HCT116 (cell line): ENCODE measurements at regions not wholly inside any gene's neighbourhood (a gene's known extent, or its start where the extent isn't known, plus 50 kb on each side); places are given as distances from the start of the nearest gene placed in this dataset.

Source experiments
- ATAC-seq: fragments of 200-7000 bp; cut with Tn5 transposase; 2 replicates; pipeline ENCODE4 v1.9.1; 2020; ENCODE audit warnings: mild to moderate bottlenecking, moderate library complexity
- BruUV-seq: library from RNA; stranded (reverse); fragments of 400-500 nt; replicated peaks from 2 replicates; lab custom pipeline; 2021; lab: Mats Ljungman, UMichigan
- CTCF ChIA-PET: fragments of 300-600 bp; sonication (Branson Sonifier 250); formaldehyde crosslinking; loops from one replicate; lab custom pipeline; 2021; ENCODE audit warnings: antibody characterized with exemption; lab: Charles Lee
- POLR2A ChIA-PET: fragments of 300-600, 350-600 bp; sonication (Branson Sonifier 250); formaldehyde crosslinking; loops from one replicate; lab custom pipeline; 2021; ENCODE audit warnings: antibody characterized with exemption; lab: Charles Lee
- RAD21 ChIA-PET, 2 experiments: fragments of 300-600 bp; sonication (Branson Sonifier 250); formaldehyde crosslinking; loops; one replicate each; lab custom pipeline; 2023; ENCODE audit warnings: low total read pairs in 2 of 2; ENCODE audit not compliant: uncharacterized antibody in 2 of 2, unreplicated experiment in 2 of 2, low non-redundant PET in 1 of 2; lab: Charles Lee
- DNase-seq: peaks from one replicate; pipeline ENCODE4 v3.0.0-alpha.2; 2010; ENCODE audit warnings: low read depth, low spot score
- H2AFZ ChIP-seq: fragments of 200-600 bp; shearing (Covaris generic), sonication (generic); 2 replicates; pipeline ENCODE4 v1.6.1; 2017; ENCODE audit warnings: low read depth, mixed run types, mixed read lengths, antibody characterized with exemption, low read length; ENCODE audit not compliant: poor library complexity, severe bottlenecking
- H3K27ac ChIP-seq: 2 replicates; pipeline ENCODE4 v1.5.1; 2012; ENCODE audit warnings: low read depth, low read length
- H3K27me3 ChIP-seq: fragments of 200-600 bp; sonication (generic); 2 replicates; pipeline ENCODE4 v1.6.1; 2016; ENCODE audit warnings: mixed run types, low read length, mixed read lengths; ENCODE audit not compliant: insufficient read depth
- H3K36me3 ChIP-seq, 2 experiments: fragments of 200-500 bp in 1 of 2; fragments of 200-600 bp in 1 of 2; sonication (Bioruptor generic) in 1 of 2; sonication (generic) in 1 of 2; 2 replicates each; pipeline versions ENCODE4 v1.5.1 to v1.6.1; 2014 to 2016; ENCODE audit warnings: low read length in 2 of 2, inconsistent platforms in 1 of 2, mixed read lengths in 1 of 2, mixed run types in 1 of 2; ENCODE audit not compliant: insufficient read depth in 2 of 2, control insufficient read depth in 1 of 2
- H3K4me1 ChIP-seq, 2 experiments: fragments of 200-600 bp in 1 of 2; sonication (generic) in 1 of 2; 2 replicates each; pipeline versions ENCODE4 v1.5.1 to v1.6.1; 2012 to 2017; ENCODE audit warnings: low read length in 2 of 2, inconsistent platforms in 1 of 2, mild to moderate bottlenecking in 1 of 2, mixed read lengths in 1 of 2, mixed run types in 1 of 2, moderate library complexity in 1 of 2; ENCODE audit not compliant: insufficient read depth in 2 of 2, control insufficient read depth in 1 of 2
- H3K4me2 ChIP-seq: fragments of 200-600 bp; sonication (generic); 2 replicates; pipeline ENCODE4 v1.6.1; 2017; ENCODE audit warnings: mixed run types, low read length, mixed read lengths
- H3K4me3 ChIP-seq, 2 experiments: fragments of 200-600 bp in 1 of 2; sonication (generic) in 1 of 2; replicated peaks in 1 of 2; 2 replicates each; pipeline ENCODE4 v1.5.1; 2011 to 2016; ENCODE audit warnings: low read length in 2 of 2, control low read depth in 1 of 2, low read depth in 1 of 2, mild to moderate bottlenecking in 1 of 2, mixed read lengths in 1 of 2, mixed run types in 1 of 2
- H3K79me2 ChIP-seq: fragments of 200-600 bp; sonication (generic); 2 replicates; pipeline ENCODE4 v1.6.1; 2017; ENCODE audit warnings: mild to moderate bottlenecking, mixed run types, low read length, moderate library complexity, mixed read lengths; ENCODE audit not compliant: insufficient read depth
- H3K9ac ChIP-seq: fragments of 200-600 bp; sonication (generic); 2 replicates; pipeline ENCODE4 v1.6.1; 2016; ENCODE audit warnings: low read length, mixed read lengths
- H3K9me2 ChIP-seq: fragments of 200-600 bp; sonication (generic), shearing (Covaris generic); 2 replicates; pipeline ENCODE4 v1.6.1; 2017; ENCODE audit warnings: mixed run types, mild to moderate bottlenecking, moderate library complexity; ENCODE audit not compliant: insufficient read depth
- H3K9me3 ChIP-seq, 2 experiments: fragments of 200-500 bp in 1 of 2; fragments of 200-600 bp in 1 of 2; sonication (Bioruptor generic) in 1 of 2; sonication (generic) in 1 of 2; 2 replicates each; pipeline ENCODE4 v1.6.1; 2014 to 2017; ENCODE audit warnings: low read length in 2 of 2, mixed read lengths in 2 of 2, inconsistent platforms in 1 of 2, low read depth in 1 of 2, mild to moderate bottlenecking in 1 of 2, mixed run types in 1 of 2, moderate library complexity in 1 of 2; ENCODE audit not compliant: control insufficient read depth in 1 of 2, insufficient read depth in 1 of 2
- H4K20me1 ChIP-seq: fragments of 200-600 bp; sonication (generic), shearing (Covaris generic); 2 replicates; pipeline ENCODE4 v1.6.1; 2017; ENCODE audit warnings: mixed run types, mild to moderate bottlenecking, moderate library complexity; ENCODE audit not compliant: insufficient read depth
- ATF3 ChIP-seq: IDR thresholded peaks from 2 replicates; pipeline ENCODE4 v1.6.1; 2012
- CBX3 ChIP-seq: IDR thresholded peaks from 2 replicates; pipeline ENCODE4 v1.6.1; 2012; ENCODE audit warnings: low read depth
- EGR1 ChIP-seq: IDR thresholded peaks from 2 replicates; pipeline ENCODE4 v1.6.1; 2012; ENCODE audit warnings: low read depth
- ELF1 ChIP-seq: IDR thresholded peaks from 2 replicates; pipeline ENCODE4 v1.6.1; 2012; ENCODE audit warnings: low read depth, borderline replicate concordance
- EZH2 ChIP-seq: fragments of 200-600 bp; sonication (generic); IDR thresholded peaks from 2 replicates; pipeline ENCODE4 v1.6.1; 2017; ENCODE audit warnings: antibody characterized with exemption, mixed run types
- EZH2phosphoT487 ChIP-seq: fragments of 200-600 bp; IDR thresholded peaks from 2 replicates; pipeline ENCODE4 v1.6.1; 2018; ENCODE audit warnings: antibody characterized with exemption, borderline replicate concordance
- FOSL1 ChIP-seq: IDR thresholded peaks from 2 replicates; pipeline ENCODE4 v1.6.1; 2012; ENCODE audit warnings: low read depth
- POLR2A ChIP-seq: IDR thresholded peaks from 2 replicates; pipeline ENCODE4 v1.7.0; 2011; ENCODE audit warnings: borderline replicate concordance; ENCODE audit not compliant: insufficient read depth, insufficient read length; ENCODE audit errors: extremely low read depth
- POLR2AphosphoS5 ChIP-seq: IDR thresholded peaks from 2 replicates; pipeline ENCODE4 v1.6.1; 2011; ENCODE audit warnings: mild to moderate bottlenecking, low read depth, low read length, moderate library complexity
- RAD21 ChIP-seq: IDR thresholded peaks from 2 replicates; pipeline ENCODE4 v1.6.1; 2012; ENCODE audit warnings: low read depth, mild to moderate bottlenecking
- REST ChIP-seq: IDR thresholded peaks from 2 replicates; pipeline ENCODE4 v1.6.1; 2012; ENCODE audit warnings: low read depth
- SIN3A ChIP-seq: IDR thresholded peaks from 2 replicates; pipeline ENCODE4 v1.6.1; 2012; ENCODE audit warnings: low read depth
- SRF ChIP-seq: IDR thresholded peaks from 2 replicates; pipeline ENCODE4 v1.6.1; 2012; ENCODE audit warnings: low read depth
- TCF7L2 ChIP-seq: IDR thresholded peaks from 2 replicates; pipeline ENCODE4 v1.7.0; 2011; ENCODE audit warnings: borderline replicate concordance, inconsistent platforms; ENCODE audit not compliant: insufficient read depth, insufficient read length; ENCODE audit errors: extremely low read depth
- ZFX ChIP-seq: fragments of 450-650 bp; IDR thresholded peaks from 2 replicates; pipeline ENCODE4 v1.6.1; 2017
- intact Hi-C: fragments of 100-400 bp; cut with micrococcal nuclease; formaldehyde crosslinking; loops from 2 replicates; pipeline ENCODE4 v1.10.0; 2022
- TF ChIP-seq, protein P1 (sequence below): IDR thresholded peaks from 2 replicates; pipeline ENCODE4 v1.6.1; 2012
- TF ChIP-seq, protein P2 (sequence below), 3 experiments: fragments of 200-600 bp in 1 of 3; sonication (generic) in 1 of 3; IDR thresholded peaks in 2 of 3; conservative IDR thresholded peaks in 1 of 3; 2 replicates each; pipeline ENCODE4 v1.5.1; 2012 to 2017; ENCODE audit warnings: low read depth in 2 of 3, low read length in 2 of 3, antibody characterized with exemption in 1 of 3, borderline replicate concordance in 1 of 3, control low read depth in 1 of 3, mild to moderate bottlenecking in 1 of 3, mixed read lengths in 1 of 3, mixed run types in 1 of 3, moderate library complexity in 1 of 3; ENCODE audit not compliant: insufficient read depth in 1 of 3

- POLR2A ChIA-PET, result no interaction called here
- ATAC-seq, result no peak
- DNase-seq, result no peak
- Histone ChIP-seq H3K79me2 (no peaks in the 10 kb centered on the region), H3K4me2 (no peak overlapping the region), H4K20me1 (no peaks in the 10 kb centered on the region), H3K4me3 (no peak overlapping the region), H3K27me3 (no peaks in the 10 kb centered on the region), H2AFZ (no peak overlapping the region), H3K9me2 (no peaks in the 10 kb centered on the region), H3K36me3 (no peaks in the 10 kb centered on the region), H3K9me3 (peaks cover 0 to 25% of the 10 kb centered on the region in 2 experiments; a peak in 2 of 4 replicates), H3K9ac (no peak overlapping the region), H3K27ac (no peak overlapping the region), H3K4me1 (no peaks in the 10 kb centered on the region)
- intact Hi-C loops, result no loop called here
- BruUV-seq, result no TSS peak
- CTCF ChIA-PET, result no interaction called here
- no peak for TF ChIP-seq ZFX
- RAD21 ChIA-PET, result no interaction called here
Observed at GRCh38 chr18:42471885-42472284, 516.9 kb downstream of the PIK3C3 start.

- POLR2A ChIA-PET, result no interaction called here
- H3K27me3 ChIP-seq, result no peaks in the 10 kb centered on the region
- H3K4me1 ChIP-seq, result no peaks in the 10 kb centered on the region
- no peaks in the 10 kb centered on the region for H3K79me2 ChIP-seq
- H3K9me2 ChIP-seq, result no peaks in the 10 kb centered on the region
- H3K36me3 ChIP-seq, result no peaks in the 10 kb centered on the region
- no TSS peak for BruUV-seq
- H2AFZ ChIP-seq, result no peak overlapping the region
- peaks cover 0 to 25% of the 10 kb centered on the region in 2 experiments; a peak in 2 of 4 replicates for H3K9me3 ChIP-seq
- H3K4me2 ChIP-seq, result no peak overlapping the region
- CTCF ChIA-PET, result no interaction called here
- H3K27ac ChIP-seq, result no peak overlapping the region
- RAD21 ChIA-PET, result no interaction called here
- intact Hi-C loops, result no loop called here
- ATAC-seq (no peak), DNase-seq (no peak)
- H3K4me3 ChIP-seq, result no peak overlapping the region
- H4K20me1 ChIP-seq, result no peaks in the 10 kb centered on the region
- no peak for TF ChIP-seq CBX3
- no peak for TF ChIP-seq ZFX
- TF ChIP-seq TCF7L2, result no peak
- TF ChIP-seq, protein P1, sequence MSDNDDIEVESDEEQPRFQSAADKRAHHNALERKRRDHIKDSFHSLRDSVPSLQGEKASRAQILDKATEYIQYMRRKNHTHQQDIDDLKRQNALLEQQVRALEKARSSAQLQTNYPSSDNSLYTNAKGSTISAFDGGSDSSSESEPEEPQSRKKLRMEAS, result no peak
- TF ChIP-seq EGR1, result no peak
- no peak for TF ChIP-seq RAD21
- no peak for TF ChIP-seq POLR2A
- TF ChIP-seq EZH2phosphoT487, result no peak
- TF ChIP-seq, protein P2, sequence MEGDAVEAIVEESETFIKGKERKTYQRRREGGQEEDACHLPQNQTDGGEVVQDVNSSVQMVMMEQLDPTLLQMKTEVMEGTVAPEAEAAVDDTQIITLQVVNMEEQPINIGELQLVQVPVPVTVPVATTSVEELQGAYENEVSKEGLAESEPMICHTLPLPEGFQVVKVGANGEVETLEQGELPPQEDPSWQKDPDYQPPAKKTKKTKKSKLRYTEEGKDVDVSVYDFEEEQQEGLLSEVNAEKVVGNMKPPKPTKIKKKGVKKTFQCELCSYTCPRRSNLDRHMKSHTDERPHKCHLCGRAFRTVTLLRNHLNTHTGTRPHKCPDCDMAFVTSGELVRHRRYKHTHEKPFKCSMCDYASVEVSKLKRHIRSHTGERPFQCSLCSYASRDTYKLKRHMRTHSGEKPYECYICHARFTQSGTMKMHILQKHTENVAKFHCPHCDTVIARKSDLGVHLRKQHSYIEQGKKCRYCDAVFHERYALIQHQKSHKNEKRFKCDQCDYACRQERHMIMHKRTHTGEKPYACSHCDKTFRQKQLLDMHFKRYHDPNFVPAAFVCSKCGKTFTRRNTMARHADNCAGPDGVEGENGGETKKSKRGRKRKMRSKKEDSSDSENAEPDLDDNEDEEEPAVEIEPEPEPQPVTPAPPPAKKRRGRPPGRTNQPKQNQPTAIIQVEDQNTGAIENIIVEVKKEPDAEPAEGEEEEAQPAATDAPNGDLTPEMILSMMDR (IDR thresholded peaks at IDR 0.05 in 2 of 3, conservative IDR thresholded peaks at IDR 0.05 in 1 of 3; ENCODE audit: borderline replicate concordance in 1 of 3, insufficient read depth in 1 of 3, low read depth in 2 of 3, low read length in 2 of 3), result no peak
- TF ChIP-seq SIN3A, result no peak
- no peak for TF ChIP-seq REST
- no peak for TF ChIP-seq FOSL1
- TF ChIP-seq SRF, result no peak
- TF ChIP-seq ATF3, result no peak
- no peak for TF ChIP-seq ELF1
- TF ChIP-seq EZH2, result no peak
- no peak for TF ChIP-seq POLR2AphosphoS5
- no peak overlapping the region for H3K9ac ChIP-seq
Observed at GRCh38 chr18:42473611-42474010, 518.6 kb downstream of the PIK3C3 start.
